Amygdala (tissue), 56 donors: ENCODE measurements at regions not wholly inside any gene's neighbourhood (a gene's known extent, or its start where the extent isn't known, plus 50 kb on each side); places are given as distances from the start of the nearest gene placed in this dataset.
"Not testable (repeated sequence)": the region's sequence is repeated elsewhere in the genome, so short reads cannot be mapped to it uniquely, and the experiment has no call there.

Experiments
- DNase-seq, 56 donors: peaks; one replicate each; lab custom pipeline; 2025; lab: John Stamatoyannopoulos, UW

DNA sequence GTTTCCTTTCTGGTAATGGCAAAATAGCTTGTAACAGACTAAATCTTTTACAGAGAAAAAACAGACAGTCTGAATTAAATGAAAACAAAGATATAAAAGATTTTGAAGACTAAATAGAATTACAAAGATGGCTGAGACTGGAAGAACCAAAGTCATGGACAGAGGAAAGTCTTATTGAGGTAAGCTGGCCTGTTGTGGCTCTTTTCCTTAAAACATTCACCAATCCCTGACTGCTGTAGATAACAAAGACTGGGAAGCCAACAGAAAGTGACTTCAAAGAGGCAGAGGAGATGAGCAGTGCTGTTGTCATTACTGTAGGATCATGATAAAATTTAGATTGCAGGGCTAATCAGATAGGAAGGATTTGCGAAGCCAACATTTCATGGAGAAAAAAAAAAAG lies 517.0 kb downstream of the KIF2B start:
- DNase-seq: no peak

DNA sequence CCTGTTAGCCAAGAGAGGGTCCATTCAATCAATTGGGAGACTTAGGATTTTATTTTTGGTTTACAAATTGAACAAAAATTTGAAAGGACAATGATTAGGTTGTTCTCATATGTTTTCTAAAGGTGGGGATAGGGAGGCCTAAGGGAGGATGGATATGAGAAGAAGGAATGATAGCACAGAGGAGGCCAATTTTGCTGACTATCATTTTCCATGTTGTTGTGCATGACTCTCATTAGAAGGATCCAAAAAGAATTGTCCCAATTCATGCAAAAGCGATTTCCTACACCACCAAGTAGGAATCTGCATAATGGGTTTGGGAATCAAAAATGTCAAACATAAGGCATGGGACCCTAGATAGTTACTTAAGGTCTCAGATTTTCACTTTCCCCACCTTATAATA lies 524.8 kb downstream of the KIF2B start:
- no peak for DNase-seq

- no peak for DNase-seq
Measured at GRCh38 chr17:54348234-54348633, 525.5 kb downstream of the KIF2B start.

DNA sequence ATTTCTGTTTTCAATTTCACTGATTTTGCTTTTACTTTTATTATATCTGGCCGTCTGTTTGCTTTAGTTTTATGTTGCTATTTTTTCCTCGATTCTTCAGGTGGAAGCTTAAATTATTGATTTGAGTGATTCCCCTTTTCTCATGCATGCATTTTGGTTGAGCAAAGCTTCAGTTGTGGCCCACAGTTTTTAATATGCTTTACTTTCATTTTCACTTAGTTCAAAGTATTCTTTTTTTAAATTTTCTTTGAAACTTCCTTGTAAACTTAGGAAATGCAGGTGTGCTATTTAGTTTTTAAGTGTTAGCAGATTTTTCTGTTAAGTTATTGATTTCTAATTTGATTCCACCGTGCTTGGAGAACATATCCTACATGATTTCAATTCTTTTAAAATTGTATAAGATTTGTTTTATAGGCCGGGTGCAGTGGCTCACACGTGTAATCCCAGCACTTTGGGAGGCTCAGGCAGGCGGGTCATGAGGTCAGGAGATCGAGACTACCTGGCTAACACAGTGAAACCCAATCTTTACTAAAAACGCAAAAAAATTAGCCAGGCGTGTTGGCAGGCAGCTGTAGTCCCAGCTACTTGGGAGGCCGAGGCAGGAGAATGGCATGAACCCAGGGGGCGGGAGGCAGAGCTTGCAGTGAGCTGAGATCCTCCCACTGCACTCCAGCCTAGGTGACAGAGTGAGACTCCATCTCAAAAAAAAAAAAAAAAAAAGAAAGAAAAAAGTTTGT lies 531.2 kb downstream of the KIF2B start:
- DNase-seq: no peak

- DNase-seq: not testable (repeated sequence)
Measured at GRCh38 chr17:54361073-54361472, 538.3 kb downstream of the KIF2B start.

DNA sequence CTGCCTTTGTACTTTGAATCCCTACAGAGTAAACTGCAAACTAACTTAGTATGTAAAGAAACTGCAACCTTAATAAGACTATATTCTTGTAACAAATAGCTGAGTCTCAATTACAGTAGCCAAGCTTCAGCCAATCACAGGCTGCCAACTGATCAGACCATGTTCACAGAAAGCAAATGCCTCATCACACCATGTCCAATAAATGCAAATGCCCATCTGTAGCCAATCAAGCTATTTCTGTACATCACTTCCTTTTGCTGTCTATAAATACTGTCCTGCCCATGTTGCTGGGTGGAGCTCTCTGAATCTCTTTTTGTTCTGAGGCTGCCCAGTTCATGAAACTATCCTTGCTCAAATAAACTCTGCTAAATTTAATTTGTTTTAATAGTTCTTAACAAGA lies 531.7 kb upstream of the TOM1L1 start:
- DNase-seq: no peak

DNA sequence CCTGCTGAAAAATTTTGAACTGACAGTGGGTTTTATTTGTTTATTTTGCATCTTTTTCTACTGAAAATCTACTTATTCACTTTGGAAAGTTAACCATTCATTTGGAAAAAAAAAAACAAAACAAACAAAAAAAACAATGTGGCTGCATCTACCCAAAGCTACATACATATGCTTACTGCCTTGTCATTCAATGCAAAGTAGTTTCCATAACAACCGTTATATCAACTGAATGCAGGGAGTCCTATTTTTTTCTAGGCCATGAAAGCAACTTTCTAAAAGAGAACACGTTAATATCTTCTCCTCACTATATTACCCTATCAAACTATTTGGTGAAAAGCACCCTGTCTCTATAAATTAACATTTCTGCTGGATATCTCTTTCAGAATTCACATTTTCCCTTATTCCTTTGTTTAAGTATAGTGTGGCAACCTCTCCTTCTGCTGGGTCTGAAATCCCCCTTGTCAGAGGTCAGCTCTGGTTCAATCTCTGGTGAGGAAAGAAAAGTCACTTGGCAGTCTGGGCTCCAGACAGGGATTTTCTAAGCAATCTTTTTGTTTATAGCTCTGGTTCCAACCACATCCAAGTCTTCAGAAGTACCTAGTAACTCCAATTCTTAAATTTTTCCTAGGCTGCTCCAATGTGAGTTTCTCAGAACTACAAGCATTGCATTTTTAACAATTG lies 528.4 kb upstream of the TOM1L1 start:
- no peak for DNase-seq

- DNase-seq: no peak
Measured at GRCh38 chr17:54373970-54374369, 526.7 kb upstream of the TOM1L1 start.

DNA sequence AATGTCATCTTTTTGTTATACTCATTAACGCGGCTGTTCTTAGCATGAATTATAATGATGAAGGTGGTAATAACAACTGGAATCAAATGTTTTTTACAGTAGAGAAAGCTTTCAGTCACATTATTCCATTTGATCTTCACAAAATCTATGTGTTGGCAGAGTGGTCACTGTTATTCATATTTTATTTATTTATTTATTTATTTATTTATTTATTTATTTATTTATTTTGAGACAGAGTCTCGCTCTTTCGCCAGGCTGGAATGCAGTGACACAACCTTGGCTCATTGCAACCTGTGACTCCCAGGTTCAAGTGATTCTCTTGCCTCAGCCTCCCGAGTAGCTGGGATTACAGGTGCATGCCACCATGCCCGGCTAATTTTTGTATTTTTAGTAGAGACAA lies 524.2 kb upstream of the TOM1L1 start:
- DNase-seq: not testable (repeated sequence)

- no peak for DNase-seq
Measured at GRCh38 chr17:54381482-54381881, 519.2 kb upstream of the TOM1L1 start.

DNA sequence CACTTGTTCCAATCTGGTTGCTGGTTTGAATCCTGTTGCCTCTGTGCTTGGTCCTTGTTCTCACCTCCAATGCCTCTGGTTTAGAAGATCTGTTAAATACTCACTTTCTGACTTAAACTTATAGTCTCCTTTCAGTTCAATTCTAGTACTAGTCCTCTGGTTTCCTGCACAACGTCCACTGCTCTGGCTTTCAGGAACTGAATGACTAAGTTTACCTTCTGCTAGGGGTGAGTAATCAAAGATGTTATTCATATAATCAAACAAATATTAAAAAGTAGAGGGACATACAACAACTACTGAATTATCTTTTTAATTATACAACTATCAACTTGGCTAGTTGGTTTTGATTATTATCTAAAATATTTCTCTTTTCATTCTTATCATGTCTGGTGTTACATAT lies 496.4 kb upstream of the TOM1L1 start:
- no peak for DNase-seq

- no peak for DNase-seq
Measured at GRCh38 chr17:54405826-54406225, 494.8 kb upstream of the TOM1L1 start.

DNA sequence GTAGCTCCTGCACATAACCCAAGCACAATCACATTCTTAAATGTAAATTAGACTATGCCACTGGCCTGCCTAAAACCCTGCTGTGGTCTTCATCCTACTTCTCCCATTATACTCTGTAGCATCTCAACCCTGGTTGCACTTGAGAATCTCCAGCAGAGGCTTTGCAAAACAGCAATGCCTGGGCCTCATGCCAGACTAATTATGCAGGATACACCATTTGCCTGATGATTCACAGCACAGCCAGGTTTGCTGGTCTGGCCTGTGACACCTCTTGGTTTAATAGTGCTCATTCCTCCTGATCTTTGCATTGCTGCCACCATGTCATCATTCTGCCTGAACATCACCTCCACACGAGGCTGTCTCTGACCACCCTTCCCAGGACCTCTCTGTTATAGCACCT lies 491.9 kb upstream of the TOM1L1 start:
- DNase-seq: peak in 5 of 56 donors; percentile 0 to 13 (median 0)

GRCh38 chr17:54418467-54418866 lies 482.2 kb upstream of the TOM1L1 start:
- DNase-seq: no peak

GRCh38 chr17:54425671-54426070 lies 475.0 kb upstream of the TOM1L1 start:
- peak in 3 of 56 donors; percentile 2 to 4 (median 2) for DNase-seq

- no peak for DNase-seq
Measured at GRCh38 chr17:54426296-54426886, 474.3 kb upstream of the TOM1L1 start.

GRCh38 chr17:54435966-54436365 lies 464.7 kb upstream of the TOM1L1 start:
- DNase-seq: no peak

- no peak for DNase-seq
Measured at GRCh38 chr17:54439816-54440215, 460.8 kb upstream of the TOM1L1 start.

DNA sequence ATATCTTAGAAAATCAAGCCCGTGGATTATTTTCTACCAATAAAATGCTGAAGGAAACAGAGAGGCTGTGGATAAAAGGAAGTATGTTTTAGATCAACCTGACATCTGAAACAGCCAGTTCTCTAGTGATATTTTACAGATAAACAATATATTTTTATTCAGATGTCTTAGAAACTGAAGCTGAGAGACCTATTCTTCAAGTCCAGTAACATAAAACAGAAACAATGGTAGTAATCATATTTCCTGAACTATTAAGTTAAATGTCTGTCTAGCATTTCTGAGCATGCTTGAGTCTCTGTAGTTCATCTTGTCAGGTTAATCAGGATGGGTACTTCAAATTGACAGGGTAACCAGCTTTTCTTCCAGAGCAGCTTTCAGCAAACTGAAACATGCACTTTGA lies 449.6 kb upstream of the TOM1L1 start:
- DNase-seq: no peak

DNA sequence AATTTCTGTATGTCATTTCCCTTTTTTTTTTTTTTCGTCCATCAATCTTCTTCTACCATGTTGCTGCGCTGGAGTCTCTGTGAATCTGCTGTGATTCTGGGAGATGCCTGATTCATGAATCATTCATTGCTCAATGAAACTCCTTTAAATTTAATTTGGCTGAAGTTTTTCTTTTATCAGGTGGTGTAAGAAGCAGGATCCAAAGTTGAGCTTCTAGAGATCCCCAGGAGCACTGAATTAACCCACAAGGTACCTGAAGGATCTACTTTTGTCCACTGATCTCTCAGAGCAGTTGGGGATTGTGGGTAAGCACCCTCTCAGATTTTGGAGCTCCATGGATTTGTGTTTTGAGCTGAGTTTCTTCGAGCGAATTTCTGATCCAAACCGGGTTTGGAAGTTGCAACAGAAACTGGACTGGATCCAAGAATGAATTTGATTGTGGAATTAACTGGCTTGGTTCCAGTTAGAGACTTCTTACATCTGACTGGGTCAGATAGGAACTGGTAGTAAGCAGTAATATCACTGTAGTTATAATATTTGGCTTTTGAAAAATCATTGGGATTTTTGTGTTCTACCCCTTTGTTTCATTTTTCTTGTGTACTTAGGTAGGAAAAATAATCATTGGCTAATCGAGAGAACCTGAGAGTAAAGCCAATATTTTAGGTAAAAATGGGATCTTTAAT lies 447.8 kb upstream of the TOM1L1 start:
- DNase-seq: no peak

GRCh38 chr17:54455251-54455868 lies 445.3 kb upstream of the TOM1L1 start:
- DNase-seq: no peak
